ENCODE measurements at regions not wholly inside any gene's neighbourhood (a gene's known extent, or its start where the extent isn't known, plus 50 kb on each side); places are given as distances from the start of the nearest gene placed in this dataset.

GRCh38 chr5:172588380-172588779 lies 52.7 kb upstream of the NEURL1B start:
- DNase-seq: no peak

- DNase-seq: no peak
Measured at GRCh38 chr5:172587061-172587405, 54.0 kb upstream of the NEURL1B start.

- DNase-seq: no peak
Measured at GRCh38 chr5:172586125-172587060, 54.7 kb upstream of the NEURL1B start.

GRCh38 chr5:172585114-172585513 lies 55.9 kb upstream of the NEURL1B start:
- DNase-seq: no peak

- no peak for DNase-seq
Measured at GRCh38 chr5:172584638-172585037, 56.4 kb upstream of the NEURL1B start.

GRCh38 chr5:172583931-172584511 lies 57.0 kb upstream of the NEURL1B start:
- DNase-seq: no peak

GRCh38 chr5:172582940-172583339 lies 58.1 kb upstream of the NEURL1B start:
- no peak for DNase-seq

- no peak for DNase-seq
Measured at GRCh38 chr5:172581315-172581714, 59.7 kb upstream of the NEURL1B start.

- no peak for DNase-seq
Measured at GRCh38 chr5:172579403-172579990, 61.6 kb upstream of the NEURL1B start.

- no peak for DNase-seq
Measured at GRCh38 chr5:172577267-172577909, 63.7 kb upstream of the NEURL1B start.

- DNase-seq: no peak
Measured at GRCh38 chr5:172575816-172576545, 65.1 kb upstream of the NEURL1B start.

GRCh38 chr5:172575416-172575815 lies 65.6 kb upstream of the NEURL1B start:
- DNase-seq: no peak

- peak; percentile 68 for DNase-seq
Measured at GRCh38 chr5:172574871-172575223, 66.2 kb upstream of the NEURL1B start.

- no peak for DNase-seq
Measured at GRCh38 chr5:172573986-172574870, 66.8 kb upstream of the NEURL1B start.

- DNase-seq: no peak
Measured at GRCh38 chr5:172573120-172573882, 67.8 kb upstream of the NEURL1B start.

GRCh38 chr5:172572440-172572839 lies 68.6 kb upstream of the NEURL1B start:
- DNase-seq: no peak

- no peak for DNase-seq
Measured at GRCh38 chr5:172571892-172572291, 69.2 kb upstream of the NEURL1B start.

GRCh38 chr5:172571413-172571812 lies 69.7 kb upstream of the NEURL1B start:
- DNase-seq: no peak

- no peak for DNase-seq
Measured at GRCh38 chr5:172570594-172571334, 70.3 kb upstream of the NEURL1B start.

- no peak for DNase-seq
Measured at GRCh38 chr5:172569861-172570558, 71.1 kb upstream of the NEURL1B start.

Data from eye (tissue), 1 donor.